ENCODE measurements at regions not wholly inside any gene's neighbourhood (a gene's known extent, or its start where the extent isn't known, plus 50 kb on each side); places are given as distances from the start of the nearest gene placed in this dataset.

DNA sequence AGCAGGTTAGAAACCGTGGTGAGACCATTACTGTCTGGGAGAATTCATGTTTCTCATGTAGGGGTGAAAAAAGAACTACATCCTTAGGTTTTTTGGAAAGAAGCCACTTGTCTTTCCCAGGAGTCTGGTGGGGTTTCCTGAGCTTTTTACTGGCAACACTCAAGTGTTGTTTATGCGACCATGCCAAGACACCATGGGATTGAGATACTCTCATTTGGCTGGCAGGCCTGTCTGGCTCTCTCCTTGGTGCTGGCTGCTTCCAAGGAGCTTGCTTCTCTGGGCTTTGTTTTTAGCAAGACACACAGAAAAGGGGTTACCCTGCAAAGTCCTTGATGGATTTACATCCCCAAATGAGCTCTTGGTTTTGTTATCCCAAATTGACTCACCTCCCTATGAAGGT lies 80.9 kb upstream of the ISL1 start:
- TF ChIP-seq, protein P1, sequence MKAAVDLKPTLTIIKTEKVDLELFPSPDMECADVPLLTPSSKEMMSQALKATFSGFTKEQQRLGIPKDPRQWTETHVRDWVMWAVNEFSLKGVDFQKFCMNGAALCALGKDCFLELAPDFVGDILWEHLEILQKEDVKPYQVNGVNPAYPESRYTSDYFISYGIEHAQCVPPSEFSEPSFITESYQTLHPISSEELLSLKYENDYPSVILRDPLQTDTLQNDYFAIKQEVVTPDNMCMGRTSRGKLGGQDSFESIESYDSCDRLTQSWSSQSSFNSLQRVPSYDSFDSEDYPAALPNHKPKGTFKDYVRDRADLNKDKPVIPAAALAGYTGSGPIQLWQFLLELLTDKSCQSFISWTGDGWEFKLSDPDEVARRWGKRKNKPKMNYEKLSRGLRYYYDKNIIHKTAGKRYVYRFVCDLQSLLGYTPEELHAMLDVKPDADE (IDR thresholded peaks at IDR 0.05) = no peak
- TF ChIP-seq JUNB (IDR thresholded peaks at IDR 0.05; ENCODE audit: unreplicated experiment) (no peak), EZH2 (IDR thresholded peaks at IDR 0.05; ENCODE audit: low read depth, unreplicated experiment) (no peak), ZNF331 (CRISPR knock-in tag; IDR thresholded peaks at IDR 0.05; ENCODE audit: low read depth) (no peak), EZH2phosphoT487 (IDR thresholded peaks at IDR 0.05; ENCODE audit: unreplicated experiment) (no peak), CREB1 (CRISPR knock-in tag; IDR thresholded peaks at IDR 0.05; ENCODE audit: low read depth) (no peak), POLR2AphosphoS5 (IDR thresholded peaks at IDR 0.05; ENCODE audit: low read depth) (no peak)
- TF ChIP-seq, protein P2, sequence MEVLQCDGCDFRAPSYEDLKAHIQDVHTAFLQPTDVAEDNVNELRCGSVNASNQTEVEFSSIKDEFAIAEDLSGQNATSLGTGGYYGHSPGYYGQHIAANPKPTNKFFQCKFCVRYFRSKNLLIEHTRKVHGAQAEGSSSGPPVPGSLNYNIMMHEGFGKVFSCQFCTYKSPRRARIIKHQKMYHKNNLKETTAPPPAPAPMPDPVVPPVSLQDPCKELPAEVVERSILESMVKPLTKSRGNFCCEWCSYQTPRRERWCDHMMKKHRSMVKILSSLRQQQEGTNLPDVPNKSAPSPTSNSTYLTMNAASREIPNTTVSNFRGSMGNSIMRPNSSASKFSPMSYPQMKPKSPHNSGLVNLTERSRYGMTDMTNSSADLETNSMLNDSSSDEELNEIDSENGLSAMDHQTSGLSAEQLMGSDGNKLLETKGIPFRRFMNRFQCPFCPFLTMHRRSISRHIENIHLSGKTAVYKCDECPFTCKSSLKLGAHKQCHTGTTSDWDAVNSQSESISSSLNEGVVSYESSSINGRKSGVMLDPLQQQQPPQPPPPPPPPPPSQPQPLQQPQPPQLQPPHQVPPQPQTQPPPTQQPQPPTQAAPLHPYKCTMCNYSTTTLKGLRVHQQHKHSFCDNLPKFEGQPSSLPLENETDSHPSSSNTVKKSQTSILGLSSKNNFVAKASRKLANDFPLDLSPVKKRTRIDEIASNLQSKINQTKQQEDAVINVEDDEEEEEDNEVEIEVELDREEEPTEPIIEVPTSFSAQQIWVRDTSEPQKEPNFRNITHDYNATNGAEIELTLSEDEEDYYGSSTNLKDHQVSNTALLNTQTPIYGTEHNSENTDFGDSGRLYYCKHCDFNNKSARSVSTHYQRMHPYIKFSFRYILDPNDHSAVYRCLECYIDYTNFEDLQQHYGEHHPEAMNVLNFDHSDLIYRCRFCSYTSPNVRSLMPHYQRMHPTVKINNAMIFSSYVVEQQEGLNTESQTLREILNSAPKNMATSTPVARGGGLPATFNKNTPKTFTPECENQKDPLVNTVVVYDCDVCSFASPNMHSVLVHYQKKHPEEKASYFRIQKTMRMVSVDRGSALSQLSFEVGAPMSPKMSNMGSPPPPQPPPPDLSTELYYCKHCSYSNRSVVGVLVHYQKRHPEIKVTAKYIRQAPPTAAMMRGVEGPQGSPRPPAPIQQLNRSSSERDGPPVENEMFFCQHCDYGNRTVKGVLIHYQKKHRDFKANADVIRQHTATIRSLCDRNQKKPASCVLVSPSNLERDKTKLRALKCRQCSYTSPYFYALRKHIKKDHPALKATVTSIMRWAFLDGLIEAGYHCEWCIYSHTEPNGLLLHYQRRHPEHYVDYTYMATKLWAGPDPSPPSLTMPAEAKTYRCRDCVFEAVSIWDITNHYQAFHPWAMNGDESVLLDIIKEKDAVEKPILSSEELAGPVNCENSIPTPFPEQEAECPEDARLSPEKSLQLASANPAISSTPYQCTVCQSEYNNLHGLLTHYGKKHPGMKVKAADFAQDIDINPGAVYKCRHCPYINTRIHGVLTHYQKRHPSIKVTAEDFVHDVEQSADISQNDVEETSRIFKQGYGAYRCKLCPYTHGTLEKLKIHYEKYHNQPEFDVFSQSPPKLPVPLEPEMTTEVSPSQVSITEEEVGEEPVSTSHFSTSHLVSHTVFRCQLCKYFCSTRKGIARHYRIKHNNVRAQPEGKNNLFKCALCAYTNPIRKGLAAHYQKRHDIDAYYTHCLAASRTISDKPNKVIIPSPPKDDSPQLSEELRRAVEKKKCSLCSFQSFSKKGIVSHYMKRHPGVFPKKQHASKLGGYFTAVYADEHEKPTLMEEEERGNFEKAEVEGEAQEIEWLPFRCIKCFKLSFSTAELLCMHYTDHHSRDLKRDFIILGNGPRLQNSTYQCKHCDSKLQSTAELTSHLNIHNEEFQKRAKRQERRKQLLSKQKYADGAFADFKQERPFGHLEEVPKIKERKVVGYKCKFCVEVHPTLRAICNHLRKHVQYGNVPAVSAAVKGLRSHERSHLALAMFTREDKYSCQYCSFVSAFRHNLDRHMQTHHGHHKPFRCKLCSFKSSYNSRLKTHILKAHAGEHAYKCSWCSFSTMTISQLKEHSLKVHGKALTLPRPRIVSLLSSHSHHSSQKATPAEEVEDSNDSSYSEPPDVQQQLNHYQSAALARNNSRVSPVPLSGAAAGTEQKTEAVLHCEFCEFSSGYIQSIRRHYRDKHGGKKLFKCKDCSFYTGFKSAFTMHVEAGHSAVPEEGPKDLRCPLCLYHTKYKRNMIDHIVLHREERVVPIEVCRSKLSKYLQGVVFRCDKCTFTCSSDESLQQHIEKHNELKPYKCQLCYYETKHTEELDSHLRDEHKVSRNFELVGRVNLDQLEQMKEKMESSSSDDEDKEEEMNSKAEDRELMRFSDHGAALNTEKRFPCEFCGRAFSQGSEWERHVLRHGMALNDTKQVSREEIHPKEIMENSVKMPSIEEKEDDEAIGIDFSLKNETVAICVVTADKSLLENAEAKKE (CRISPR knock-in tag; IDR thresholded peaks at IDR 0.05) = no peak
- TF ChIP-seq, protein P3, sequence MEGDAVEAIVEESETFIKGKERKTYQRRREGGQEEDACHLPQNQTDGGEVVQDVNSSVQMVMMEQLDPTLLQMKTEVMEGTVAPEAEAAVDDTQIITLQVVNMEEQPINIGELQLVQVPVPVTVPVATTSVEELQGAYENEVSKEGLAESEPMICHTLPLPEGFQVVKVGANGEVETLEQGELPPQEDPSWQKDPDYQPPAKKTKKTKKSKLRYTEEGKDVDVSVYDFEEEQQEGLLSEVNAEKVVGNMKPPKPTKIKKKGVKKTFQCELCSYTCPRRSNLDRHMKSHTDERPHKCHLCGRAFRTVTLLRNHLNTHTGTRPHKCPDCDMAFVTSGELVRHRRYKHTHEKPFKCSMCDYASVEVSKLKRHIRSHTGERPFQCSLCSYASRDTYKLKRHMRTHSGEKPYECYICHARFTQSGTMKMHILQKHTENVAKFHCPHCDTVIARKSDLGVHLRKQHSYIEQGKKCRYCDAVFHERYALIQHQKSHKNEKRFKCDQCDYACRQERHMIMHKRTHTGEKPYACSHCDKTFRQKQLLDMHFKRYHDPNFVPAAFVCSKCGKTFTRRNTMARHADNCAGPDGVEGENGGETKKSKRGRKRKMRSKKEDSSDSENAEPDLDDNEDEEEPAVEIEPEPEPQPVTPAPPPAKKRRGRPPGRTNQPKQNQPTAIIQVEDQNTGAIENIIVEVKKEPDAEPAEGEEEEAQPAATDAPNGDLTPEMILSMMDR (conservative IDR thresholded peaks at IDR 0.05; ENCODE audit: low read depth in 2 of 2) = no peak
- TF ChIP-seq, protein P4, sequence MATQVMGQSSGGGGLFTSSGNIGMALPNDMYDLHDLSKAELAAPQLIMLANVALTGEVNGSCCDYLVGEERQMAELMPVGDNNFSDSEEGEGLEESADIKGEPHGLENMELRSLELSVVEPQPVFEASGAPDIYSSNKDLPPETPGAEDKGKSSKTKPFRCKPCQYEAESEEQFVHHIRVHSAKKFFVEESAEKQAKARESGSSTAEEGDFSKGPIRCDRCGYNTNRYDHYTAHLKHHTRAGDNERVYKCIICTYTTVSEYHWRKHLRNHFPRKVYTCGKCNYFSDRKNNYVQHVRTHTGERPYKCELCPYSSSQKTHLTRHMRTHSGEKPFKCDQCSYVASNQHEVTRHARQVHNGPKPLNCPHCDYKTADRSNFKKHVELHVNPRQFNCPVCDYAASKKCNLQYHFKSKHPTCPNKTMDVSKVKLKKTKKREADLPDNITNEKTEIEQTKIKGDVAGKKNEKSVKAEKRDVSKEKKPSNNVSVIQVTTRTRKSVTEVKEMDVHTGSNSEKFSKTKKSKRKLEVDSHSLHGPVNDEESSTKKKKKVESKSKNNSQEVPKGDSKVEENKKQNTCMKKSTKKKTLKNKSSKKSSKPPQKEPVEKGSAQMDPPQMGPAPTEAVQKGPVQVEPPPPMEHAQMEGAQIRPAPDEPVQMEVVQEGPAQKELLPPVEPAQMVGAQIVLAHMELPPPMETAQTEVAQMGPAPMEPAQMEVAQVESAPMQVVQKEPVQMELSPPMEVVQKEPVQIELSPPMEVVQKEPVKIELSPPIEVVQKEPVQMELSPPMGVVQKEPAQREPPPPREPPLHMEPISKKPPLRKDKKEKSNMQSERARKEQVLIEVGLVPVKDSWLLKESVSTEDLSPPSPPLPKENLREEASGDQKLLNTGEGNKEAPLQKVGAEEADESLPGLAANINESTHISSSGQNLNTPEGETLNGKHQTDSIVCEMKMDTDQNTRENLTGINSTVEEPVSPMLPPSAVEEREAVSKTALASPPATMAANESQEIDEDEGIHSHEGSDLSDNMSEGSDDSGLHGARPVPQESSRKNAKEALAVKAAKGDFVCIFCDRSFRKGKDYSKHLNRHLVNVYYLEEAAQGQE (IDR thresholded peaks at IDR 0.05; ENCODE audit: unreplicated experiment) = no peak
- ATAC-seq (no peak), DNase-seq (ENCODE audit: low spot score) (no peak)
- no peaks in the 10 kb centered on the region for H4K20me1 ChIP-seq (replicated peaks; ENCODE audit: insufficient read depth)
- H3K79me2 ChIP-seq (replicated peaks; ENCODE audit: insufficient read depth) = no peaks in the 10 kb centered on the region
- no peak overlapping the region for H3K4me3 ChIP-seq
- H3K27me3 Mint-ChIP-seq (ENCODE audit: insufficient read depth, low read depth, poor library complexity) = peaks cover 5% of the 10 kb centered on the region
- no peak overlapping the region for H3K4me2 ChIP-seq
- H3K36me3 Mint-ChIP-seq (ENCODE audit: low read depth) = peaks cover 42% of the 10 kb centered on the region
- no peaks in the 10 kb centered on the region for H3K4me1 ChIP-seq (ENCODE audit: insufficient read depth)
- no peaks in the 10 kb centered on the region for H3K27me3 ChIP-seq (ENCODE audit: insufficient read depth)
- peaks cover 2% of the 10 kb centered on the region for H3K9me2 ChIP-seq (ENCODE audit: insufficient read depth)
- H3K36me3 ChIP-seq (ENCODE audit: insufficient read depth) = no peaks in the 10 kb centered on the region
- H3K4me1 Mint-ChIP-seq = no peaks in the 10 kb centered on the region
- H3K9me3 Mint-ChIP-seq = peaks cover 46% of the 10 kb centered on the region
- no peak overlapping the region for H2AFZ ChIP-seq
- no peaks in the 10 kb centered on the region for H3F3A ChIP-seq (replicated peaks; ENCODE audit: low read depth)
- no peak overlapping the region for H3K27ac Mint-ChIP-seq
- no peak overlapping the region for H3K4me3 Mint-ChIP-seq
- H3K27ac ChIP-seq (ENCODE audit: low read depth) = no peak overlapping the region

Measured in GM23338 (cell line).